ENCODE measurements at regions not wholly inside any gene's neighbourhood (a gene's known extent, or its start where the extent isn't known, plus 50 kb on each side); places are given as distances from the start of the nearest gene placed in this dataset.

GRCh38 chr4:38324861-38325628 lies 339.0 kb upstream of the KLF3 start:
- no peak for DNase-seq (ENCODE audit: low read depth in 1 of 2, low spot score in 2 of 2)
- Histone ChIP-seq H3K79me2 (ENCODE audit: control insufficient read depth in 1 of 2, insufficient read depth in 2 of 2, low read length in 2 of 2) (no peaks in the 10 kb centered on the region), H3K56ac (replicated peaks; ENCODE audit: insufficient read length, low read depth, low read length) (no peak overlapping the region), H2BK5ac (ENCODE audit: low read depth, low read length) (no peak overlapping the region), H3K23me2 (ENCODE audit: low read depth, low read length) (no peaks in the 10 kb centered on the region), H3K4me1 (replicated peaks in 1 of 4; ENCODE audit: control insufficient read depth in 3 of 4, insufficient read depth in 4 of 4, low read length in 3 of 4) (peaks cover 0 to 8% (median 2%) of the 10 kb centered on the region in 4 experiments; a peak in 2 of 7 replicates), H3K4me3 (ENCODE audit: extremely low read depth in 1 of 4, insufficient read depth in 2 of 4, low read depth in 3 of 4, low read length in 4 of 4) (no peak overlapping the region), H2AK5ac (ENCODE audit: low read depth, low read length) (no peak overlapping the region), H3K4ac (replicated peaks; ENCODE audit: insufficient read length, low read depth, low read length) (no peak overlapping the region), H3K9ac (replicated peaks in 1 of 4; ENCODE audit: extremely low read depth in 1 of 4, low read depth in 3 of 4, low read length in 3 of 4) (no peak overlapping the region), H2BK20ac (ENCODE audit: low read length) (no peak overlapping the region), H3K36me3 (ENCODE audit: control insufficient read depth in 2 of 4, insufficient read depth in 4 of 4, low read length in 3 of 4) (no peaks in the 10 kb centered on the region), H4K20me1 (replicated peaks in 1 of 2; ENCODE audit: control insufficient read depth in 1 of 2, insufficient read depth in 2 of 2, low read length in 2 of 2) (no peaks in the 10 kb centered on the region), H2AFZ (ENCODE audit: low read length) (no peak overlapping the region), H3K4me2 (ENCODE audit: insufficient read depth in 1 of 2, low read depth in 2 of 2, low read length in 2 of 2) (no peak overlapping the region), H3K27me3 (replicated peaks in 1 of 4; ENCODE audit: control insufficient read depth in 3 of 4, extremely low read depth in 1 of 4, insufficient read depth in 3 of 4, low read length in 3 of 4) (no peaks in the 10 kb centered on the region), H3K27ac (ENCODE audit: low read depth, low read length) (no peak overlapping the region), H4K91ac (replicated peaks; ENCODE audit: insufficient read length, low read length) (no peak overlapping the region), H4K5ac (ENCODE audit: insufficient read length, low read depth, low read length) (no peak overlapping the region), H4K8ac (ENCODE audit: extremely low read depth, insufficient read depth, low read length) (no peak overlapping the region), H3K79me1 (ENCODE audit: low read depth, low read length) (no peaks in the 10 kb centered on the region), H2BK15ac (ENCODE audit: low read length) (no peak overlapping the region), H2BK120ac (replicated peaks; ENCODE audit: low read depth, low read length) (no peak overlapping the region), H3K18ac (ENCODE audit: extremely low read depth, low read length) (no peak overlapping the region), H3K14ac (ENCODE audit: insufficient read length) (no peak overlapping the region), H3K23ac (ENCODE audit: insufficient read length) (no peak overlapping the region), H2BK12ac (ENCODE audit: low read depth, low read length) (no peak overlapping the region), H3K9me3 (ENCODE audit: insufficient read depth in 2 of 2, low read depth in 1 of 2, low read length in 1 of 2) (peaks cover 0 to 7% of the 10 kb centered on the region in 2 experiments; a peak in 1 of 4 replicates)
- CTCF ChIA-PET (ENCODE audit: partially characterized antibody): interaction anchor here (1.6 to 3.1 kb wide), 4 partner anchors 12 to 457 kb away, joined by 3 to 14 read pairs (median 6); partner anchors contain the start of gene TLR10
- 91% methylated on average over 20 of the region's 31 CpGs; no CpG with 5 or more reads in 1 of the 2 experiments for WGBS, 2 experiments (ENCODE audit: extremely low coverage in 1 of 2, insufficient coverage in 1 of 2, insufficient read length in 1 of 2, insufficient replicate concordance in 2 of 2, low coverage in 1 of 2, low lambda C conversion rate in 2 of 2, missing lambda C conversion rate in 1 of 2)
- FAIRE-seq: no peak
- POLR2A ChIA-PET (ENCODE audit: partially characterized antibody): interaction anchor here (0.6 to 1.4 kb wide), 2 partner anchors 11 to 14 kb away, joined by 3 read pairs; no protein-coding TSS in a partner anchor
- TF ChIP-seq SP1 (IDR thresholded peaks at IDR 0.05; ENCODE audit: low read depth, low read length): no peak
- no peak for TF ChIP-seq SIN3A (conservative IDR thresholded peaks at IDR 0.05 in 1 of 2, IDR thresholded peaks at IDR 0.05 in 1 of 2; ENCODE audit: low read depth in 1 of 2, low read length in 2 of 2)
- TF ChIP-seq, protein P1, sequence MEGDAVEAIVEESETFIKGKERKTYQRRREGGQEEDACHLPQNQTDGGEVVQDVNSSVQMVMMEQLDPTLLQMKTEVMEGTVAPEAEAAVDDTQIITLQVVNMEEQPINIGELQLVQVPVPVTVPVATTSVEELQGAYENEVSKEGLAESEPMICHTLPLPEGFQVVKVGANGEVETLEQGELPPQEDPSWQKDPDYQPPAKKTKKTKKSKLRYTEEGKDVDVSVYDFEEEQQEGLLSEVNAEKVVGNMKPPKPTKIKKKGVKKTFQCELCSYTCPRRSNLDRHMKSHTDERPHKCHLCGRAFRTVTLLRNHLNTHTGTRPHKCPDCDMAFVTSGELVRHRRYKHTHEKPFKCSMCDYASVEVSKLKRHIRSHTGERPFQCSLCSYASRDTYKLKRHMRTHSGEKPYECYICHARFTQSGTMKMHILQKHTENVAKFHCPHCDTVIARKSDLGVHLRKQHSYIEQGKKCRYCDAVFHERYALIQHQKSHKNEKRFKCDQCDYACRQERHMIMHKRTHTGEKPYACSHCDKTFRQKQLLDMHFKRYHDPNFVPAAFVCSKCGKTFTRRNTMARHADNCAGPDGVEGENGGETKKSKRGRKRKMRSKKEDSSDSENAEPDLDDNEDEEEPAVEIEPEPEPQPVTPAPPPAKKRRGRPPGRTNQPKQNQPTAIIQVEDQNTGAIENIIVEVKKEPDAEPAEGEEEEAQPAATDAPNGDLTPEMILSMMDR (IDR thresholded peaks at IDR 0.05; ENCODE audit: control extremely low read depth in 1 of 3, insufficient read depth in 1 of 3, low read depth in 1 of 3, low read length in 3 of 3): no peak
- no peak for TF ChIP-seq SRF (IDR thresholded peaks at IDR 0.05; ENCODE audit: low read depth, low read length)
- TF ChIP-seq CBX8 (IDR thresholded peaks at IDR 0.05; ENCODE audit: borderline replicate concordance, low read depth, low read length): no peak
- no peak for TF ChIP-seq SUZ12 (IDR thresholded peaks at IDR 0.05; ENCODE audit: low read length)
- TF ChIP-seq EZH2 (IDR thresholded peaks at IDR 0.05; ENCODE audit: low read depth, low read length, severe bottlenecking): no peak
- TF ChIP-seq TEAD4 (IDR thresholded peaks at IDR 0.05; ENCODE audit: low read depth, low read length): no peak
- TF ChIP-seq JUN (IDR thresholded peaks at IDR 0.05; ENCODE audit: low read depth, low read length): no peak
